WERI-Rb-1 (cell line): ENCODE measurements at regions not wholly inside any gene's neighbourhood (a gene's known extent, or its start where the extent isn't known, plus 50 kb on each side); places are given as distances from the start of the nearest gene placed in this dataset.
"Not testable (repeated sequence)": the region's sequence is repeated elsewhere in the genome, so short reads cannot be mapped to it uniquely, and the experiment has no call there.

Source experiments
- DNase-seq: peaks from one replicate; pipeline ENCODE4 v3.0.0-alpha.2; 2020
- H3K27ac ChIP-seq: fragments of 250-450 bp; sonication (Bioruptor Pico); 2 replicates; pipeline ENCODE4 v1.5.1; 2020; ENCODE audit warnings: mild to moderate bottlenecking, moderate library complexity
- H3K27me3 ChIP-seq: fragments of 250-450 bp; sonication (Bioruptor Pico); 2 replicates; pipeline ENCODE4 v1.5.1; 2021; ENCODE audit warnings: mild to moderate bottlenecking, low read depth, moderate library complexity; ENCODE audit not compliant: insufficient read depth, severe bottlenecking
- H3K36me3 ChIP-seq: fragments of 250-450 bp; sonication (Bioruptor Pico); 2 replicates; pipeline ENCODE4 v1.5.1; 2020; ENCODE audit warnings: mild to moderate bottlenecking, moderate library complexity
- H3K4me3 ChIP-seq: 2 replicates; pipeline ENCODE4 v1.5.1; 2011; ENCODE audit warnings: low read depth, mild to moderate bottlenecking, control low read depth, low read length
- H3K9me3 ChIP-seq: fragments of 250-450 bp; sonication (Bioruptor Pico); 2 replicates; pipeline ENCODE4 v1.5.1; 2021; ENCODE audit warnings: mild to moderate bottlenecking, moderate library complexity; ENCODE audit not compliant: severe bottlenecking
- TF ChIP-seq, protein P1 (sequence below): IDR thresholded peaks from 2 replicates; pipeline ENCODE4 v1.5.1; 2011; ENCODE audit warnings: low read depth, mild to moderate bottlenecking, control low read depth, inconsistent platforms, low read length

DNA sequence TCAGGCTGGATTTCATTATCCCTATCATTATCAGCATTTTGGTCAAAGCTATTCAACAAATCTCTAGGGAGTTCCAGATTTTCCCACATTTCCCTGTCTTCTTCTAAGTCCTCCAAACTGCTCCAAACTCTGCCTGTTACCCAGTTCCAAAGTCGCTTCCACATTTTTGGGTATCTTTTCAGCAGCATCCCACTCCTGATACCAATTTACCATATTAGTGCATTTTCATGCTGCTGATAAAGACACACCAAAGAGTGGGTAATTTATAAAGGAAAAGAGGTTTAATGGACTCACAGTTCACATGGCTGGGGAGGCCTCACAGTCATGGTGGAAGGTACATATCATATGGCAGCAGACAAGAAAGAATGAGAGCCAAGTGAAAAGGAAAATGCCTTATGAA lies 132.8 kb upstream of the SLC7A11 start:
- TF ChIP-seq, protein P1, sequence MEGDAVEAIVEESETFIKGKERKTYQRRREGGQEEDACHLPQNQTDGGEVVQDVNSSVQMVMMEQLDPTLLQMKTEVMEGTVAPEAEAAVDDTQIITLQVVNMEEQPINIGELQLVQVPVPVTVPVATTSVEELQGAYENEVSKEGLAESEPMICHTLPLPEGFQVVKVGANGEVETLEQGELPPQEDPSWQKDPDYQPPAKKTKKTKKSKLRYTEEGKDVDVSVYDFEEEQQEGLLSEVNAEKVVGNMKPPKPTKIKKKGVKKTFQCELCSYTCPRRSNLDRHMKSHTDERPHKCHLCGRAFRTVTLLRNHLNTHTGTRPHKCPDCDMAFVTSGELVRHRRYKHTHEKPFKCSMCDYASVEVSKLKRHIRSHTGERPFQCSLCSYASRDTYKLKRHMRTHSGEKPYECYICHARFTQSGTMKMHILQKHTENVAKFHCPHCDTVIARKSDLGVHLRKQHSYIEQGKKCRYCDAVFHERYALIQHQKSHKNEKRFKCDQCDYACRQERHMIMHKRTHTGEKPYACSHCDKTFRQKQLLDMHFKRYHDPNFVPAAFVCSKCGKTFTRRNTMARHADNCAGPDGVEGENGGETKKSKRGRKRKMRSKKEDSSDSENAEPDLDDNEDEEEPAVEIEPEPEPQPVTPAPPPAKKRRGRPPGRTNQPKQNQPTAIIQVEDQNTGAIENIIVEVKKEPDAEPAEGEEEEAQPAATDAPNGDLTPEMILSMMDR: no peak
- no peak overlapping the region for H3K4me3 ChIP-seq
- H3K27ac ChIP-seq: no peak overlapping the region
- H3K9me3 ChIP-seq: no peaks in the 10 kb centered on the region
- no peaks in the 10 kb centered on the region for H3K27me3 ChIP-seq
- H3K36me3 ChIP-seq: no peaks in the 10 kb centered on the region
- DNase-seq: no peak

DNA sequence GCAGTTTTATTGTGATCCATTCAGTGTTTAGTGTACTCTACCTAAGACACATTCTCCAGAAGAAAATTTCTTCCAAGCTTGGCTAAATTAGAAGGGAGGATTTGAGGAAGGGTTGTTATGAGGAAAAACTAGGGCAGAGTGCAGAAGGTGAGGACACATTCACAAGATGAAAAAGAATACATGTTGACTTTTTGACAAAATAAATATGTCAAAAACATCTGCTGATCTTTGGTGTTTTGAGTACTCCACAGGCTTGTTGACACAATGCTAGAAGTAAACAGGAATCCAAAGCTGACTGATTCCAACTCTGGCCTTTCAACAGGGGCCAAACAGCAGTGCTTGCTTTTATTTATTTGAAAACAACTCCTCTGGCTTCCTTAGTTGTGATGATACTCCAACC lies 125.8 kb upstream of the SLC7A11 start:
- Histone ChIP-seq H3K27ac (no peak overlapping the region), H3K4me3 (no peak overlapping the region), H3K36me3 (no peaks in the 10 kb centered on the region), H3K9me3 (no peaks in the 10 kb centered on the region), H3K27me3 (no peaks in the 10 kb centered on the region)
- DNase-seq: no peak
- TF ChIP-seq, protein P1: no peak

DNA sequence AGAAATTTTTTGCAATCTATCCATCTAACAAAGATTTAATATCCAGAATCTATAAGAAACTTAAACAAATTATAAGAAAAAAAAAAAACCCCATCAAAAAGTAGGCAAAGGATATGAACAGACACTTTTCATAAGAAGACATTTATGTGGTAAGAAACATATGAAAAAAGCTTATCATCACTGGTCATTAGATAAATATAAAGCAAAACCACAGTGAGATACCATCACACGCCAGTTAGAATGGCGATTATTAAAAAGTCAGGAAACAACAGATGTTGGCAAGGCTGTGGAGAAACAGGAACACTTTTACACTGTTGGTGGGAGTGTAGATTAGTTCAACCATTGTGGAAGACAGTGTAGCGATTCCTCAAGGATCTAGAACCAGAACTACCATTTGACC lies 110.3 kb upstream of the SLC7A11 start:
- H3K27ac ChIP-seq, H3K9me3 ChIP-seq, DNase-seq, H3K4me3 ChIP-seq, H3K36me3 ChIP-seq, H3K27me3 ChIP-seq: not testable (repeated sequence)

DNA sequence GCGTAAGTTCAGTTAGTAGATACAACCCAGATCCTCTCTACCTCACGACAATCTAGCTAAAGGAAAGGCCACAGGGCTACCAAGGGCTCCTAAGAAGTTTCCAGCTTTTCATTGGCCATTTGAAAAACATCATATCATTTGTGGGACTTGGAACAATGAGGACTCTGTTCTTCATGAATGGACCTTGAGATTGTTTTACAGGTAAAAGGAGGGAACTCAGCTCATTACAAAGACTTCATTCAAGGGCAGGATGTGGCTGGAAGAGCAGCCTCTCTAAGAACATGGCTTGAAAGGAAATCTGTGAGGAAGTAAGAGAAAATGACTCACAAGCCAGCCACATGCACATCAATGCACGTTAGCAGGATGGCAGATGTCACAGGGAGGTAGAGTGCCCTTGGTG lies 105.9 kb upstream of the SLC7A11 start:
- peaks cover under 1% of the 10 kb centered on the region for H3K9me3 ChIP-seq
- no peak overlapping the region for H3K27ac ChIP-seq
- H3K4me3 ChIP-seq: no peak overlapping the region
- TF ChIP-seq, protein P1: no peak
- H3K36me3 ChIP-seq: no peaks in the 10 kb centered on the region
- DNase-seq: no peak
- no peaks in the 10 kb centered on the region for H3K27me3 ChIP-seq

DNA sequence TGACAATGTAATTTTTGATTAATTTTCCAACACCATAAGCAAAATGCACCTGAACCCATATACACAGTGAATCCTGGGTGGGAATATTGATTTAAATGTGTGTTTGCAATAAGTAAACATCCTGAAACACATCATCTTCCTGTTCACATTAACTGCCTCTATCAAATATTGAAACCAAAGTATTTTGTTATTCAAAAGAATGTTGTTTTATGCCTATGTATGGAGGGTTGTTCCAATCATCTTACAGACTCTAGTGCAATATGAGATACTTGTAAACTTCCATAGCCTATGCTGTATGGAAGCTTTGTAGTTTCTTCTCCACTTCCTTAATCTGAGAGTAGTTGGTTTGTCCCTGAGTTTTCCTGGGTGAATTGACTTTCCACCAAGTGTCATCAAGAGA lies 105.4 kb upstream of the SLC7A11 start:
- TF ChIP-seq, protein P1: no peak
- no peaks in the 10 kb centered on the region for H3K36me3 ChIP-seq
- no peak overlapping the region for H3K27ac ChIP-seq
- DNase-seq: no peak
- no peak overlapping the region for H3K4me3 ChIP-seq
- no peaks in the 10 kb centered on the region for H3K27me3 ChIP-seq
- no peaks in the 10 kb centered on the region for H3K9me3 ChIP-seq

DNA sequence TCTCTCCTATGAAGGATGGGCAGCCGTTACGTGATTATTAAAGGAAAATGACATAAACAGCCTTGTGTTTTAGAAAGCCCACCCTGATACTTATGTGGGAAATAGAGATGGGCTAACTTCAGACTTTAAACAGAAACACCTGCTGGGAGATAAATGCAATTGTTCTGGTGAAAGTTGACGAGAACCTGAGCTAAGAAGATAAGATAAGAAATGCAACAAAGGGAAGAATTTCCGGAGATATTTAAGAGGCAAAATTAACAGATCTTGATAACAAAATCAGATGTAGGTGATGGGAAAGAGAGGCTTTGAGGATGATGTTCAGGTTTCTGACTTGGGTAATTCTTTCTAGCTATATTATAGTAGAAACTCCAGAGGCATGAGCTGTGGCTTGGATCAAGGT lies 102.7 kb upstream of the SLC7A11 start:
- no peaks in the 10 kb centered on the region for H3K36me3 ChIP-seq
- H3K9me3 ChIP-seq: no peaks in the 10 kb centered on the region
- TF ChIP-seq, protein P1: no peak
- H3K4me3 ChIP-seq: no peak overlapping the region
- no peaks in the 10 kb centered on the region for H3K27me3 ChIP-seq
- DNase-seq: no peak
- H3K27ac ChIP-seq: no peak overlapping the region
